ENCODE measurements at regions not wholly inside any gene's neighbourhood (a gene's known extent, or its start where the extent isn't known, plus 50 kb on each side); places are given as distances from the start of the nearest gene placed in this dataset.

DNA sequence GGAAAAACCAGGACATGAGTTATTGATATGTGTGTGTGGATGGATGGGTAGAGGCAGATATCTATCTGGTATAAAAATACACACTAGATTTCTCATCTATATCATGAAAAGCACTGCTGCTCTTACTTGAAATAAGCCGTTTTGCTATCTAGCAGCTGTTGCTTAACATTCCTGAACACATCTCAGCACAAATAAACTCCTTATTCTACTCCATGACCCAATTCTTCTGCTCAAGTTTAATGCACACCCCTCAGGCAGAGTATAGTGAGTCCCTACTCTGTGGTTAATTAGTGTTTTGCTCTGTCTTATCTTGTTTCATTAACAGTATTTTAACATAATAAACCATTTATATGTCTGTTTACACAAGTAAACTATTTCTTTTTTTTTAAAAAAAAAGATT is 134.2 kb downstream of the CBLN2 start:
- TF ChIP-seq, protein P1, sequence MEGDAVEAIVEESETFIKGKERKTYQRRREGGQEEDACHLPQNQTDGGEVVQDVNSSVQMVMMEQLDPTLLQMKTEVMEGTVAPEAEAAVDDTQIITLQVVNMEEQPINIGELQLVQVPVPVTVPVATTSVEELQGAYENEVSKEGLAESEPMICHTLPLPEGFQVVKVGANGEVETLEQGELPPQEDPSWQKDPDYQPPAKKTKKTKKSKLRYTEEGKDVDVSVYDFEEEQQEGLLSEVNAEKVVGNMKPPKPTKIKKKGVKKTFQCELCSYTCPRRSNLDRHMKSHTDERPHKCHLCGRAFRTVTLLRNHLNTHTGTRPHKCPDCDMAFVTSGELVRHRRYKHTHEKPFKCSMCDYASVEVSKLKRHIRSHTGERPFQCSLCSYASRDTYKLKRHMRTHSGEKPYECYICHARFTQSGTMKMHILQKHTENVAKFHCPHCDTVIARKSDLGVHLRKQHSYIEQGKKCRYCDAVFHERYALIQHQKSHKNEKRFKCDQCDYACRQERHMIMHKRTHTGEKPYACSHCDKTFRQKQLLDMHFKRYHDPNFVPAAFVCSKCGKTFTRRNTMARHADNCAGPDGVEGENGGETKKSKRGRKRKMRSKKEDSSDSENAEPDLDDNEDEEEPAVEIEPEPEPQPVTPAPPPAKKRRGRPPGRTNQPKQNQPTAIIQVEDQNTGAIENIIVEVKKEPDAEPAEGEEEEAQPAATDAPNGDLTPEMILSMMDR (IDR thresholded peaks at IDR 0.05; ENCODE audit: low read depth, low read length): no peak
- TF ChIP-seq, protein P2, sequence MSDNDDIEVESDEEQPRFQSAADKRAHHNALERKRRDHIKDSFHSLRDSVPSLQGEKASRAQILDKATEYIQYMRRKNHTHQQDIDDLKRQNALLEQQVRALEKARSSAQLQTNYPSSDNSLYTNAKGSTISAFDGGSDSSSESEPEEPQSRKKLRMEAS (IDR thresholded peaks at IDR 0.05; ENCODE audit: low read depth, low read length): no peak
- TF ChIP-seq POLR2A (IDR thresholded peaks at IDR 0.05; ENCODE audit: extremely low read depth, insufficient read length): no peak
- TF ChIP-seq MYC (IDR thresholded peaks at IDR 0.05; ENCODE audit: low read depth, low read length): no peak

Measured in NB4 (cell line).